ENCODE measurements at regions not wholly inside any gene's neighbourhood (a gene's known extent, or its start where the extent isn't known, plus 50 kb on each side); places are given as distances from the start of the nearest gene placed in this dataset.

- DNase-seq: no peak
- H3K9me3 ChIP-seq: no peaks in the 10 kb centered on the region
- TF ChIP-seq CTCF (IDR thresholded peaks at IDR 0.05; ENCODE audit: low read depth, low read length): no peak
- H3K36me3 ChIP-seq: no peaks in the 10 kb centered on the region
- H3K27me3 ChIP-seq: no peaks in the 10 kb centered on the region
- no peaks in the 10 kb centered on the region for H3K4me1 ChIP-seq
- H3K4me3 ChIP-seq (ENCODE audit: low read depth, low read length): no peak overlapping the region
Measured at GRCh38 chr2:88818381-88818780, 126.9 kb downstream of the RPIA start.

- no peaks in the 10 kb centered on the region for H3K36me3 ChIP-seq
- H3K4me3 ChIP-seq (ENCODE audit: low read depth, low read length): no peak overlapping the region
- H3K27me3 ChIP-seq: no peaks in the 10 kb centered on the region
- no peaks in the 10 kb centered on the region for H3K9me3 ChIP-seq
- no peak for DNase-seq
- TF ChIP-seq CTCF (IDR thresholded peaks at IDR 0.05; ENCODE audit: low read depth, low read length): no peak
- no peaks in the 10 kb centered on the region for H3K4me1 ChIP-seq
Measured at GRCh38 chr2:88824951-88825350, 133.5 kb downstream of the RPIA start.

GRCh38 chr2:88826399-88826798 lies 134.9 kb downstream of the RPIA start:
- no peaks in the 10 kb centered on the region for H3K4me1 ChIP-seq
- H3K4me3 ChIP-seq (ENCODE audit: low read depth, low read length): no peak overlapping the region
- H3K36me3 ChIP-seq: no peaks in the 10 kb centered on the region
- H3K27me3 ChIP-seq: no peaks in the 10 kb centered on the region
- DNase-seq: no peak
- no peaks in the 10 kb centered on the region for H3K9me3 ChIP-seq
- no peak for TF ChIP-seq CTCF (IDR thresholded peaks at IDR 0.05; ENCODE audit: low read depth, low read length)

- H3K4me3 ChIP-seq (ENCODE audit: low read depth, low read length): no peak overlapping the region
- no peaks in the 10 kb centered on the region for H3K9me3 ChIP-seq
- no peak for DNase-seq
- H3K4me1 ChIP-seq: no peaks in the 10 kb centered on the region
- no peak for TF ChIP-seq CTCF (IDR thresholded peaks at IDR 0.05; ENCODE audit: low read depth, low read length)
- H3K36me3 ChIP-seq: no peaks in the 10 kb centered on the region
- H3K27me3 ChIP-seq: no peaks in the 10 kb centered on the region
Measured at GRCh38 chr2:88827821-88828220, 136.3 kb downstream of the RPIA start.

GRCh38 chr2:88828397-88829137 lies 137.1 kb downstream of the RPIA start:
- no peak for DNase-seq
- no peak for TF ChIP-seq CTCF (IDR thresholded peaks at IDR 0.05; ENCODE audit: low read depth, low read length)
- H3K4me1 ChIP-seq: no peaks in the 10 kb centered on the region
- no peaks in the 10 kb centered on the region for H3K27me3 ChIP-seq
- H3K4me3 ChIP-seq (ENCODE audit: low read depth, low read length): no peak overlapping the region
- H3K9me3 ChIP-seq: no peaks in the 10 kb centered on the region
- no peaks in the 10 kb centered on the region for H3K36me3 ChIP-seq

GRCh38 chr2:88829607-88830463 lies 138.4 kb downstream of the RPIA start:
- H3K36me3 ChIP-seq: no peaks in the 10 kb centered on the region
- no peak for TF ChIP-seq CTCF (IDR thresholded peaks at IDR 0.05; ENCODE audit: low read depth, low read length)
- no peak overlapping the region for H3K4me3 ChIP-seq (ENCODE audit: low read depth, low read length)
- H3K9me3 ChIP-seq: no peaks in the 10 kb centered on the region
- no peak for DNase-seq
- no peaks in the 10 kb centered on the region for H3K27me3 ChIP-seq
- no peaks in the 10 kb centered on the region for H3K4me1 ChIP-seq
